ENCODE measurements at regions not wholly inside any gene's neighbourhood (a gene's known extent, or its start where the extent isn't known, plus 50 kb on each side); places are given as distances from the start of the nearest gene placed in this dataset.
"Not testable (repeated sequence)": the region's sequence is repeated elsewhere in the genome, so short reads cannot be mapped to it uniquely, and the experiment has no call there.

GRCh38 chr13:65292488-65292901 is 1937.6 kb downstream of the PCDH9 start:
- no peak overlapping the region for H3K27ac ChIP-seq
- no peaks in the 10 kb centered on the region for H3K4me1 ChIP-seq
- no peak overlapping the region for H3K4me3 ChIP-seq
- H3K9me3 ChIP-seq, result no peaks in the 10 kb centered on the region
- no peak overlapping the region for H3K9ac ChIP-seq (ENCODE audit: low read depth in 2 of 2, low read length in 2 of 2)
- intact Hi-C loops (cut with DNase I), result no loop called here
- no peaks in the 10 kb centered on the region for H3K36me3 ChIP-seq
- DNase-seq, result no peak
- no peak for TF ChIP-seq CTCF (IDR thresholded peaks at IDR 0.05)
- no peaks in the 10 kb centered on the region for H3K27me3 ChIP-seq

- DNase-seq, result no peak
- intact Hi-C loops (cut with DNase I), result no loop called here
- Histone ChIP-seq H3K9me3 (no peaks in the 10 kb centered on the region), H3K27ac (no peak overlapping the region), H3K4me3 (no peak overlapping the region), H3K27me3 (no peaks in the 10 kb centered on the region), H3K9ac (ENCODE audit: low read depth in 2 of 2, low read length in 2 of 2) (no peak overlapping the region), H3K4me1 (no peaks in the 10 kb centered on the region), H3K36me3 (no peaks in the 10 kb centered on the region)
- TF ChIP-seq CTCF (IDR thresholded peaks at IDR 0.05), result no peak
Observed at GRCh38 chr13:65287405-65287804, 1942.7 kb downstream of the PCDH9 start.

DNA sequence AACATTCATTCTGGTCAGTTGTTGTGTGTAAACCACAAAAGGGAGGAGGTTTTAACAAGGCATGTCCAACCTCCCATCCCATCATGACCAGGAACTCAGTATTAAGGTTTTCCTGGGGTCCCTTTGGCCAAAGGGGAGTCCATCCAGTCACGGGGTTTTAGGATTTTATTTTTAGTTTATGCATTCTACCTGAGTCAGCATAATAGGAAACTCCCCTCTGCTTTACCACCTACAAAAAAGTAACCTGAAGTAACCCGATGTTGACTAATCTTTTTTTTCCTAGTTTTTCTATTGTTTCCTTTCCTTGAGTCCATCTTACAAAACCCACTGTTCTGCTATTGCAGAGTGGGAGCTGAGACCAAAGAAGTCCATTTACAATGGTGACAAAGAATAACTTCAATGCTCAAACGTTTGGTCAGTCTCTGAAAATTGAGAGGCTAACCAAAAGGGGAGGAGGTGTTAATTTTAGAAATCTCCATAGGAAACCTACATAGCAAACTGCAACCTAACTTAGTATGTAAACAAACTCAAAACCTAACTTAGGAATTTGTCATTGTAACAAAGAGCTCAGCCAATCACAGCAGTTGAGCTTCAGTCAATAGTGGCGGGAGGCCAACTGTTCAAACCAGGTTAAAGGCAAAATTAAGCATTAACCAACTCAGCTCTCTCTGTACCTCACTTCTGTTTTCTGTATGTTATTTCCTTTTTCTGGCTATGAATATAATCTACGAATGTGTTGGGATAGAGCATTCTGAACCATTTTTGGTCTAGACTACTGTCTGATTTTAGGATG is 1954.1 kb downstream of the PCDH9 start:
- no peak for DNase-seq
- Histone ChIP-seq H3K9me3 (no peaks in the 10 kb centered on the region), H3K27ac (no peak overlapping the region), H3K36me3 (no peaks in the 10 kb centered on the region), H3K27me3 (no peaks in the 10 kb centered on the region), H3K4me3 (no peak overlapping the region), H3K4me1 (no peaks in the 10 kb centered on the region), H3K9ac (ENCODE audit: low read depth in 2 of 2, low read length in 2 of 2) (no peak overlapping the region)
- intact Hi-C loops (cut with DNase I), result no loop called here
- no peak for TF ChIP-seq CTCF (IDR thresholded peaks at IDR 0.05)

GRCh38 chr13:65275108-65275507 is 1955.0 kb downstream of the PCDH9 start:
- Histone ChIP-seq H3K36me3 (no peaks in the 10 kb centered on the region), H3K4me3 (no peak overlapping the region), H3K27ac (no peak overlapping the region), H3K9ac (ENCODE audit: low read depth in 2 of 2, low read length in 2 of 2) (no peak overlapping the region), H3K27me3 (no peaks in the 10 kb centered on the region), H3K9me3 (no peaks in the 10 kb centered on the region), H3K4me1 (no peaks in the 10 kb centered on the region)
- TF ChIP-seq CTCF (IDR thresholded peaks at IDR 0.05), result no peak
- DNase-seq, result no peak
- intact Hi-C loops (cut with DNase I), result no loop called here

GRCh38 chr13:65273811-65274420 is 1956.2 kb downstream of the PCDH9 start:
- H3K4me3 ChIP-seq; H3K27me3 ChIP-seq; intact Hi-C loops (cut with DNase I): not testable (repeated sequence)

DNA sequence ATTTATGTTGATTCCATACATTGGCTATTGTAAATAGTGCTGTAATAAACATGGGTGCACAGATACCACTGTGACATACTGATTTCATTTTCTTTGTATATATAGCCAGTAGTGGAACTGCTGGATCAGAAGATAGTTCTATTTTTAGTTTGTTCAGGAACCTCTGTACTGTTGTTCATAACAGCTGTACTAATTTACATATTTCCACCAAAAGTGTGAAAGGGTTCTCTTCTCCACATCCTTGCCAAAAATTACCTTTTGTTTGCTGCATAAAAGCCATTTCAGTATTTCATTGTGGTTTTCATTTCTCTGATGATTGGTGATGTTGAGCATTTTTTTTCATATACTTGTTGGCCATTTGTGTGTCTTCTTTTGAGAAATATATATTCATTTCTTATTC is 1962.1 kb downstream of the PCDH9 start:
- TF ChIP-seq CTCF (IDR thresholded peaks at IDR 0.05), result no peak
- Histone ChIP-seq H3K27me3 (no peaks in the 10 kb centered on the region), H3K4me3 (no peak overlapping the region), H3K9me3 (no peaks in the 10 kb centered on the region), H3K27ac (no peak overlapping the region), H3K4me1 (no peaks in the 10 kb centered on the region), H3K36me3 (no peaks in the 10 kb centered on the region), H3K9ac (ENCODE audit: low read depth in 2 of 2, low read length in 2 of 2) (no peak overlapping the region)
- intact Hi-C loops (cut with DNase I), result no loop called here
- DNase-seq, result no peak

More at GRCh38 chr13:65273811-65274420, 1956.2 kb downstream of the PCDH9 start:
- not testable (repeated sequence) for H3K4me1 ChIP-seq; H3K36me3 ChIP-seq; H3K9me3 ChIP-seq; DNase-seq; H3K27ac ChIP-seq; H3K9ac ChIP-seq (ENCODE audit: low read depth in 2 of 2, low read length in 2 of 2)

Measured in colonic mucosa (tissue), 4 donors.